ES-I3 (cell line): ENCODE measurements at regions not wholly inside any gene's neighbourhood (a gene's known extent, or its start where the extent isn't known, plus 50 kb on each side); places are given as distances from the start of the nearest gene placed in this dataset.

Experiments
- H3K36me3 ChIP-seq: 2 replicates; pipeline ENCODE4 v1.6.1; 2013; ENCODE audit warnings: mild to moderate bottlenecking, low read length, control low read depth, moderate library complexity; ENCODE audit not compliant: insufficient read depth
- H3K4me1 ChIP-seq: 2 replicates; pipeline ENCODE4 v1.6.1; 2013; ENCODE audit warnings: mild to moderate bottlenecking, control low read depth, low read length; ENCODE audit not compliant: insufficient read depth
- H3K9ac ChIP-seq: 2 replicates; pipeline ENCODE4 v1.6.1; 2013; ENCODE audit warnings: low read depth, mild to moderate bottlenecking, low read length, moderate library complexity
- H3K9me3 ChIP-seq: 2 replicates; pipeline ENCODE4 v1.6.1; 2013; ENCODE audit warnings: mild to moderate bottlenecking, low read length, moderate library complexity; ENCODE audit not compliant: control insufficient read depth, insufficient read depth

GRCh38 chr18:29084120-29084519 is 907.2 kb upstream of the CDH2 start:
- Histone ChIP-seq H3K9ac (no peak overlapping the region), H3K9me3 (no peaks in the 10 kb centered on the region), H3K4me1 (no peaks in the 10 kb centered on the region), H3K36me3 (no peaks in the 10 kb centered on the region)

- Histone ChIP-seq H3K9me3 (no peaks in the 10 kb centered on the region), H3K4me1 (no peaks in the 10 kb centered on the region), H3K9ac (no peak overlapping the region), H3K36me3 (no peaks in the 10 kb centered on the region)
These were observed 906.6 kb upstream of the CDH2 start for GRCh38 chr18:29083545-29083944.

- H3K4me1 ChIP-seq = no peaks in the 10 kb centered on the region
- no peaks in the 10 kb centered on the region for H3K36me3 ChIP-seq
- H3K9ac ChIP-seq = no peak overlapping the region
- no peaks in the 10 kb centered on the region for H3K9me3 ChIP-seq
These were observed 904.0 kb upstream of the CDH2 start for GRCh38 chr18:29080946-29081345.

GRCh38 chr18:29078273-29078672 is 901.3 kb upstream of the CDH2 start:
- no peaks in the 10 kb centered on the region for H3K9me3 ChIP-seq
- H3K4me1 ChIP-seq = no peaks in the 10 kb centered on the region
- H3K36me3 ChIP-seq = no peaks in the 10 kb centered on the region
- no peak overlapping the region for H3K9ac ChIP-seq

GRCh38 chr18:29077344-29077743 is 900.4 kb upstream of the CDH2 start:
- no peaks in the 10 kb centered on the region for H3K36me3 ChIP-seq
- no peaks in the 10 kb centered on the region for H3K9me3 ChIP-seq
- no peak overlapping the region for H3K9ac ChIP-seq
- H3K4me1 ChIP-seq = no peaks in the 10 kb centered on the region

GRCh38 chr18:29076645-29077044 is 899.7 kb upstream of the CDH2 start:
- Histone ChIP-seq H3K4me1 (no peaks in the 10 kb centered on the region), H3K36me3 (no peaks in the 10 kb centered on the region), H3K9ac (no peak overlapping the region), H3K9me3 (no peaks in the 10 kb centered on the region)

GRCh38 chr18:29074147-29074546 is 897.2 kb upstream of the CDH2 start:
- H3K36me3 ChIP-seq = no peaks in the 10 kb centered on the region
- H3K4me1 ChIP-seq = no peaks in the 10 kb centered on the region
- no peaks in the 10 kb centered on the region for H3K9me3 ChIP-seq
- H3K9ac ChIP-seq = no peak overlapping the region

GRCh38 chr18:29071869-29072268 is 894.9 kb upstream of the CDH2 start:
- Histone ChIP-seq H3K9me3 (no peaks in the 10 kb centered on the region), H3K4me1 (no peaks in the 10 kb centered on the region), H3K36me3 (no peaks in the 10 kb centered on the region), H3K9ac (no peak overlapping the region)

GRCh38 chr18:29063346-29063745 is 886.4 kb upstream of the CDH2 start:
- H3K4me1 ChIP-seq = peaks cover 9% of the 10 kb centered on the region
- H3K9ac ChIP-seq = no peak overlapping the region
- H3K36me3 ChIP-seq = no peaks in the 10 kb centered on the region
- no peaks in the 10 kb centered on the region for H3K9me3 ChIP-seq

- Histone ChIP-seq H3K9me3 (no peaks in the 10 kb centered on the region), H3K9ac (no peak overlapping the region), H3K36me3 (no peaks in the 10 kb centered on the region), H3K4me1 (peaks cover 9% of the 10 kb centered on the region)
These were observed 886.0 kb upstream of the CDH2 start for GRCh38 chr18:29062921-29063320.

GRCh38 chr18:29060349-29060748 is 883.4 kb upstream of the CDH2 start:
- Histone ChIP-seq H3K36me3 (no peaks in the 10 kb centered on the region), H3K9ac (no peak overlapping the region), H3K9me3 (no peaks in the 10 kb centered on the region), H3K4me1 (peaks cover 9% of the 10 kb centered on the region)

GRCh38 chr18:29057703-29058102 is 880.8 kb upstream of the CDH2 start:
- H3K36me3 ChIP-seq = no peaks in the 10 kb centered on the region
- peaks cover 2% of the 10 kb centered on the region; the same call in 1 of the 2 replicates for H3K9me3 ChIP-seq
- H3K9ac ChIP-seq = no peak overlapping the region
- H3K4me1 ChIP-seq = peaks cover under 1% of the 10 kb centered on the region; the same call in 1 of the 2 replicates

- Histone ChIP-seq H3K9me3 (peaks cover 2% of the 10 kb centered on the region; the same call in 1 of the 2 replicates), H3K36me3 (no peaks in the 10 kb centered on the region)
These were observed 879.9 kb upstream of the CDH2 start for GRCh38 chr18:29056800-29057199.

GRCh38 chr18:29041976-29042375 is 865.0 kb upstream of the CDH2 start:
- H3K9me3 ChIP-seq = no peaks in the 10 kb centered on the region
- no peaks in the 10 kb centered on the region for H3K36me3 ChIP-seq
- H3K4me1 ChIP-seq = no peaks in the 10 kb centered on the region
- no peak overlapping the region for H3K9ac ChIP-seq

More at GRCh38 chr18:29056800-29057199, 879.9 kb upstream of the CDH2 start:
- Histone ChIP-seq H3K9ac (no peak overlapping the region), H3K4me1 (no peaks in the 10 kb centered on the region)

GRCh38 chr18:29034113-29034856 is 857.4 kb upstream of the CDH2 start:
- Histone ChIP-seq H3K36me3 (no peaks in the 10 kb centered on the region), H3K9ac (no peak overlapping the region), H3K4me1 (no peaks in the 10 kb centered on the region), H3K9me3 (no peaks in the 10 kb centered on the region)
